Amniotic epithelial cell (primary cell): ENCODE measurements at regions not wholly inside any gene's neighbourhood (a gene's known extent, or its start where the extent isn't known, plus 50 kb on each side); places are given as distances from the start of the nearest gene placed in this dataset.

Experiments used
- DNase-seq: peaks from one replicate; pipeline ENCODE4 v3.0.0-alpha.2; 2010; ENCODE audit warnings: low read depth

- no peak for DNase-seq
These were observed 65.0 kb downstream of the CBLN1 start for GRCh38 chr16:49216593-49216992.

GRCh38 chr16:49213594-49213993 is 68.0 kb downstream of the CBLN1 start:
- no peak for DNase-seq

DNA sequence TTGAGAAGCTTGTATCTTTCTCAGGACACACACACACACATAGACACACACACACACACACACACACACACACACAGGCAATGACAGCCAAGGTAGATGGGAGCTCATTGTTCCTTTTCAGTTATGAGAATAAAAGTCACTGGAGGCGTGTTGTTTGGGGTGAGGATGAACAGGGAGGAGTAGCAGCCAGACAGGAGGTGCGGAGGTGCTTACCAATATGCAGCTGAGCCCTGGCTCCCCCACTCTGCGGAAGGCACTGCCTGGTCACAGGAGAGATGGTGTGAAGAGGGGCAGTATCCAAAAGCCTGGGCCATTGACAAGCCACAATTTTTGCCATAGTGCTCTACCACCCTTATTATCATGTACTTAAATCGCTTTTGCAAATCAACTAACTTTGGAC is 77.4 kb downstream of the CBLN1 start:
- no peak for DNase-seq

DNA sequence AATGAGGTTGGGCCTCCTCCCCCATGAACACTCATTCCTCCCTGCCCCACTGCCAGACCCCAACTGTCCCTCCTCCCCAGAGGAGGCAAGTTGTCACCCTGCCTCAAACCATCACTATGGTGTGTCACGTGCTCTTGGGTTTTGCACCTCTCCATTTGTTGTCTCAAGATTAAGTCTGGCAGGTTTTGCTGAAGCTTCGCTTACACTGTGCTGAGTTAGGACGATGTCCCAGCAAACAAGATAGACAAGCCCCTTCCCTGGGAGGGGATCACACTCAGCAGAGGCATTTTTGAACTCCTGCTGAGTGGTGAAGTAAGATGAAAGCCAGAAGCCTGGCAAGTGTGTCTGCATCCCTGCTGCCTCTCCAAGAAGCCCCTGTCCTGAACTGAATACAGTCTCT is 78.3 kb downstream of the CBLN1 start:
- no peak for DNase-seq

- no peak for DNase-seq
These were observed 80.5 kb downstream of the CBLN1 start for GRCh38 chr16:49201118-49201517.

DNA sequence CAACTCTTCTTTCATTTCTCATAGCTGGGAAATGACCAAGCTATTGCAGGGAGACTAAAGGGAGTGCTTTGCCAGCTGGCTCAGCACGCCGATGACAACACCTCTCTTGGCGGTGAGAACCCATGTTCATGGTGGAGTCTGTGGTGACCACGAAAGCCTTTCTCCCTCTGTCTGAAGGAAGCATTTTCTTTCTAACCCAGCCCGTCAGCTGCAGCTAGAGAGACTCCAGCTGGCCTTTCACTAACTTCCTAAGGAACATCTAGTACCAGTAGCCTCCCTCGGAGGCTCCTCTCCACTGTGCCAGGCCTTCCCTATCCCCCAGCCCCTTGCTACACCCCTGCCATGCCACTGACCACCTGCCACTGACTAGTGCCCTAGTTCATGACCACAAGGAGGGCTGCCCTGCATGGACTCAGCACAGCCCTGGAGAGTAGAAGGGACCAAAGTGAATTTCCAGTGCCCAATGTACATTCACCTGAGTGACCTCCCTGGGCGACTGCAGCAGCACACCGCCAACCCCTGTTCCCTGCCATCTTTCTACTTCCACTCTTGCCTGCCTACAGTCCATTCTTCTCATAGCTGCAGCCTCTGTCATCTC is 81.3 kb downstream of the CBLN1 start:
- DNase-seq = no peak

GRCh38 chr16:49195237-49195548 is 86.4 kb downstream of the CBLN1 start:
- no peak for DNase-seq

GRCh38 chr16:49194537-49195236 is 87.0 kb downstream of the CBLN1 start:
- DNase-seq = no peak

GRCh38 chr16:49193596-49193995 is 88.0 kb downstream of the CBLN1 start:
- no peak for DNase-seq

DNA sequence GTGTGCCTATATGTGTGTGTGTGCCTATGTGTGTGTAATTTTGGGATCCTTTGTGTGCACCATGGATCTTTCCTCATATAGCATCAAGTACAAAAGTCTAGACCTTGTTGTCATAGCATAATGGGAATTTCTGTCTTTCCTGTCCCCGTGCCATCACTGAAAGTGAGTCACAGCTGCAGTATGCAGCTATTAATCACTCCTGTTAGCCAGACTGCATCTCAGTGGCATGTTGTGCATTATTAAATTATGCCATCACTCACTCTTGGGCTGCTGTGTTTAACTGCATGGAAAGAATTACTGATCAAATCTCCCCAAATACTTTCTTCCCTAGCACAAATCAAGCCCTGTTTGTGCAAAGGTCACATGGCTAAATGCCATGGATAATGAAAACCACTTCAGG is 92.4 kb downstream of the CBLN1 start:
- DNase-seq = no peak

DNA sequence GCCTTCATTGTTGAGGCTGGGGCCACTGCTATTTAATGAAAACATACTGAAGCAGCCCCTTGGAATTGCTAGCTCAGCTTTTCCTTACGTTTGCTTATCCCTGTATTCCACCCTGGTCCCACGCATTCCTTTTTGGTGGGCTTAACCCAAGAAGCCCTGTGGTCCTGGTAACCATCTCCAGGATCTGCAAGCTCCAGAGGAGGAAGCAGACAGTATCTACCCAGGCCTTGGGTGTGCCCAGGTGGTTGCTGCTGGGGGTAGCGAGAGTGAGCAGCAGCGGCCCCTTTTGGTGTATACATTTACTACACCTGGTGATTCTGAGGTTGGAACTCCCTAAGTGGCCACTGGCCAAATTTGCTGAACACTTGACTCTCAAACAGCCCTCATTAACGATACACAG is 97.7 kb downstream of the CBLN1 start:
- DNase-seq = no peak

DNA sequence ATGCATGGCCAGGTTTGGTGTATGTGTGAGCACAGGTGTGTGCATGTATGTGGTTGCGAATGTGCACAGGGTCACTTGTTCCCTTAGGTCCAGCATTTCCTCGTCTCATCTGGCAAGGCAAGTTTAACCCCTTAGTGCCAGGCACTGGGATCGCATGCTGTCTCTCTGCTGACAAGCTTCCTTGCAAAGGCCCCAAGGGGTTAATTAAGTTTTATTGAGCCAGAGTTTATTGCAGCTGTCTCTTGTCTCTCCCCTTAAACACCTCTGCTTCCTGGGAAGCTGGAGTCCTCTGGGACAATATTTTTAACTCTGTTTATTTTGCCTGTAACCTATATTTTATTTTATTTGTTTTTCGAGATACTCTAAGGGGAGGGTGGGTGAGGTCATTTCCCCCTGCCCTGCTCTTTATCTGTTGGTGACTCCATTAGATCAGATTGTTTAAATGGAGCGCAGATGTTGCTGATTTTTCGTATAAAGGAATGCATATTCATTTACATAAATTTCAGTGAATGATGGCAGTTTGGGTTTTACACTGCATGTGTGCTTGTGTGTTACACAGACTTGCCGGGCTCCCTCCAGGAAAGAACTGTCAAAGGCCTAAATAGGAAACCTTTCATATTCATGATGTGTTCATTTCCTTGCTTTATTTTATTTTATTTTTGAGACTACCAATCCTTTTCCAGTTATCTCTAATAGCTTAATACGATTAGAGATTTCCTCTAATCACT is 99.7 kb downstream of the CBLN1 start:
- DNase-seq = no peak

- DNase-seq = no peak
These were observed 101.8 kb downstream of the CBLN1 start for GRCh38 chr16:49179714-49180330.

GRCh38 chr16:49168126-49168525 is 113.5 kb downstream of the CBLN1 start:
- DNase-seq = no peak

DNA sequence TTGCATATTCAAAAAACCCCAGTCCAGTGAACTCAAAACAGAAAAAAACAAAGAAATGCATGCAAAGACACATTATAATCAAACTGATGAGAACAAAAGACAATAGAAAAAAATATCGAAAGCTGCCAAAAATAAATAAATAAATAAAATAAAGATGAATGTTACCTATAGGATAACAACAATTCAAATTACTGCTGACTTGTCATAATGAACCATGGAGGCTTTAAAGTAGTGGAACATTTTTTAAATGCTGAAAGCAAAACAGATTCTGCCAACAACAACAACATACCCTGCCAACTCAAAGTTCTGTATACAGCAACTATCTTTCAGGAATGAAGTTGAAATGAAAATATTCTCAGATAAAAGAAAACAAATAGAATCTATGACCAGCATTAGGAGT is 116.6 kb downstream of the CBLN1 start:
- no peak for DNase-seq

DNA sequence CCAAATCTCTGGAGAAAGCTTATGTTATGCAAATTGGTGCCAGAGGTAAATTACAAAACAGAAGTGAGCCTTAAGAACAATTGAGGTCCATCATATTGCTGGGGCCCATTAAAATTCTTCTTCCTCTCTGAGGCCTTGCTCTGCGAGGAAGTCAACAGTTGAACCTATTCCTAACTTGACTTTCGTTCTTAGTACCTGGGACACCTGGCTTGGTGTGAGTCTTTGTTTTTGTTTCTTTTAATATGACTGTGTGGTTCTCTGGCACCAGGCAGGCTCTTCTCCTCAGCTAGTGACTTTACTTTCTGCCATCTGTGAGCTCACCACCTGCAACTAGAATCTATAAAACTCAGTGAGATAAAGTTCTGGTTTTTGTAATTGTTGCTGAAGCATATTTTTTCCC is 120.4 kb downstream of the CBLN1 start:
- DNase-seq = no peak

- DNase-seq = peak; percentile 1
These were observed 123.5 kb downstream of the CBLN1 start for GRCh38 chr16:49158029-49158642.

DNA sequence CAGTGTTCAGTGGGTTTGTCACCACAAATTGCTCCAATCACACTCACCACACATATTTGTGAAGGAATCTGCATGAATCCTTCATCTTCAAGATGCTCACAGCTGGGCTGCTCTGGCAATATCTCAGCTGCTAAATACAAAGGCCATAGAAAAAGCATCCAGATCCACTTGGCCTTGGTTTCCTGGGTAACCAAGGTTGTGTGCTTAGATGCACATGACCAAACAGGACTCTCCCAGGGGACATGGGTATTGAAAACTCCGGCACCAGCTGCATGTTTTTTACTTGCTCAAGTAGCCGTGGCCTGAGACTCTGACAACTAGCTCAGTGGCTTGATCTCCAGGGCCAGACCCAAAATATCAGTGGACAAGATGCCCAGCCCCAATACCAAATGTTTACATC is 131.3 kb downstream of the CBLN1 start:
- DNase-seq = no peak

DNA sequence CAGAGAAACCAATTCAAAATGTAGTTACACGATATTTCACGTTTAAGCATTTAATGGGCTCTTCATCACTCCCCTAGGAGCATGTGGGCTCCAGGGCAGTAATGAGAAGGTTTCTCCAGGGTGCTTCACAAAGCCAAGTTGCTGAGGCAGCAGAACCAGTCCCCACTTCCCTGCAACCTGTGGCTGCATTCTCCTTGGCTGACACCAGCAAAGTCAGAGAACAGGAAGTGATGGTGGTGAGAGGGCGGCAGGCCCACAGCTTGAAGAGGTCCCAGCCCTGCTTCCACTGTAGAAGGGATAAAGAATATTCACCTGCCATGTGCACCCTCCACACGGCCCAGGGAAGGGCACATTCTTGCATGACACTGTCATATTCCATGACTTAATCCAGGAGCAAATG is 133.2 kb downstream of the CBLN1 start:
- DNase-seq = no peak

GRCh38 chr16:49140618-49141017 is 141.0 kb downstream of the CBLN1 start:
- DNase-seq = no peak

GRCh38 chr16:49130397-49130796 is 151.2 kb downstream of the CBLN1 start:
- no peak for DNase-seq

GRCh38 chr16:49129935-49130334 is 151.7 kb downstream of the CBLN1 start:
- no peak for DNase-seq

DNA sequence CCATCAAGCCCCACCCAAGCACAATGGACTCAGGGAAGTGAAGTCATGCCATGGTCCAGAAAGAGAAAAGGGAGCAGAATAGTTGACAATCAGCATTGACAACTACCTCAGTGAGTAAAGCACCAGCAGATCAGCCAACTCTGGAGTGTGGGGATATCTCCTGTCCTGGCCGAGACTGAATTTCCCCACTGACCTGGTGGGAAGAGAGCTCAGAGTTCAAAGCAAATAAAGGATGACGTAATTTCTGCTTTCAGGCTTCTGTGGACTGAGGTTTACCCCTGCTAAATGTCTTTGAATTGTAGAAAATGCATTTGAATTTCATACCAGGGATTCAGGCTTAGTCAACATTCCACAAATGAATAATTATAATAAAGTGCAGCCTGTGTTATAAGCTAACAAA is 152.9 kb downstream of the CBLN1 start:
- DNase-seq = no peak
